ENCODE measurements at regions not wholly inside any gene's neighbourhood (a gene's known extent, or its start where the extent isn't known, plus 50 kb on each side); places are given as distances from the start of the nearest gene placed in this dataset.

DNA sequence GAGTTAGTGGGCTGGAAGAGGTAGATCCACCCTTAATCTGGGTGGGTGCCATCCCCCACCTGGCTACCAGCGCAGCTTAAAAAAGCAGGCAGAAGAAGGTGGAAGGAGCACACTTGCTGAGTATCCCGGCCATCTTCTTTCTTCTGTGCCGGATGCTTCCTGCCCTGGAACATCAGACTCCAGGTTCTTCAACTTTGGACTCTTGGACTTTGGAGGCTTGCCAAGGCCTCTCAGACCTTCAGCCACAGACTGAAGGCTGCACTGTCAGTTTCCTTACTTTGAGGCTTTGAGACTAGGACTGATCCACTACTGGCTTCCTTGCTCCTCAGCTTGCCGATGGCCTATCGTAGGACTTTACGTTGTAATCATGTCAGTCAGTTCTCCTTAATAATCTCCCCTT, 127.6 kb upstream of the GPC6 start:
- Histone ChIP-seq H2AFZ (ENCODE audit: low read depth) (no peak overlapping the region), H3K4me1 (ENCODE audit: control insufficient read depth in 1 of 2, insufficient read depth in 2 of 2, low read depth in 1 of 2, low read length in 1 of 2) (no peaks in the 10 kb centered on the region), H3K27ac (ENCODE audit: low read depth in 2 of 2, low read length in 1 of 2) (no peak overlapping the region), H4K20me1 (ENCODE audit: insufficient read depth) (no peaks in the 10 kb centered on the region), H3K27me3 (ENCODE audit: insufficient read depth) (no peaks in the 10 kb centered on the region), H3K4me3 (ENCODE audit: low read depth in 2 of 2, low read length in 1 of 2) (no peak overlapping the region), H3K4me2 (no peak overlapping the region), H3K9me3 (no peaks in the 10 kb centered on the region), H3K79me2 (ENCODE audit: insufficient read depth) (no peaks in the 10 kb centered on the region), H3K9me2 (no peaks in the 10 kb centered on the region), H3K9ac (no peak overlapping the region), H3K36me3 (replicated peaks in 1 of 2; ENCODE audit: control insufficient read depth in 1 of 2, insufficient read depth in 2 of 2, low read length in 1 of 2) (no peaks in the 10 kb centered on the region), H3F3A (replicated peaks; ENCODE audit: insufficient read depth) (no peaks in the 10 kb centered on the region)
- POLR2A ChIA-PET = no interaction called here
- CTCF ChIA-PET = interaction anchor here (1.6 kb wide), 1 partner anchor 12 kb away, joined by 4 read pairs; no protein-coding TSS in a partner anchor
- TF ChIP-seq NRF1 (IDR thresholded peaks at IDR 0.05; ENCODE audit: low read depth, low read length) (no peak), NFIC (IDR thresholded peaks at IDR 0.05; ENCODE audit: borderline replicate concordance) (no peak), EZH2phosphoT487 (IDR thresholded peaks at IDR 0.05; ENCODE audit: borderline replicate concordance, low read depth) (no peak), FOXJ3 (CRISPR knock-in tag; IDR thresholded peaks at IDR 0.05) (no peak), FOSL2 (IDR thresholded peaks at IDR 0.05; ENCODE audit: borderline replicate concordance, low read depth) (no peak), MAX (IDR thresholded peaks at IDR 0.05; ENCODE audit: low read depth) (no peak), RAD21 (IDR thresholded peaks at IDR 0.05; ENCODE audit: low read length) (no peak), ZBTB33 (IDR thresholded peaks at IDR 0.05; ENCODE audit: borderline replicate concordance, low read depth) (no peak), GABPA (IDR thresholded peaks at IDR 0.05; ENCODE audit: low read depth) (no peak), POLR2AphosphoS5 (IDR thresholded peaks at IDR 0.05; ENCODE audit: low read depth, low read length) (no peak), RXRA (IDR thresholded peaks at IDR 0.05; ENCODE audit: borderline replicate concordance, low read depth) (no peak)
- TF ChIP-seq, protein P1, sequence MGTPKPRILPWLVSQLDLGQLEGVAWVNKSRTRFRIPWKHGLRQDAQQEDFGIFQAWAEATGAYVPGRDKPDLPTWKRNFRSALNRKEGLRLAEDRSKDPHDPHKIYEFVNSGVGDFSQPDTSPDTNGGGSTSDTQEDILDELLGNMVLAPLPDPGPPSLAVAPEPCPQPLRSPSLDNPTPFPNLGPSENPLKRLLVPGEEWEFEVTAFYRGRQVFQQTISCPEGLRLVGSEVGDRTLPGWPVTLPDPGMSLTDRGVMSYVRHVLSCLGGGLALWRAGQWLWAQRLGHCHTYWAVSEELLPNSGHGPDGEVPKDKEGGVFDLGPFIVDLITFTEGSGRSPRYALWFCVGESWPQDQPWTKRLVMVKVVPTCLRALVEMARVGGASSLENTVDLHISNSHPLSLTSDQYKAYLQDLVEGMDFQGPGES (IDR thresholded peaks at IDR 0.05; ENCODE audit: low read depth, low read length) = no peak
- TF ChIP-seq, protein P2, sequence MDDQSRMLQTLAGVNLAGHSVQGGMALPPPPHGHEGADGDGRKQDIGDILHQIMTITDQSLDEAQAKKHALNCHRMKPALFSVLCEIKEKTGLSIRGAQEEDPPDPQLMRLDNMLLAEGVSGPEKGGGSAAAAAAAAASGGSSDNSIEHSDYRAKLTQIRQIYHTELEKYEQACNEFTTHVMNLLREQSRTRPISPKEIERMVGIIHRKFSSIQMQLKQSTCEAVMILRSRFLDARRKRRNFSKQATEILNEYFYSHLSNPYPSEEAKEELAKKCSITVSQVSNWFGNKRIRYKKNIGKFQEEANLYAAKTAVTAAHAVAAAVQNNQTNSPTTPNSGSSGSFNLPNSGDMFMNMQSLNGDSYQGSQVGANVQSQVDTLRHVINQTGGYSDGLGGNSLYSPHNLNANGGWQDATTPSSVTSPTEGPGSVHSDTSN (IDR thresholded peaks at IDR 0.05) = no peak
- TF ChIP-seq, protein P3, sequence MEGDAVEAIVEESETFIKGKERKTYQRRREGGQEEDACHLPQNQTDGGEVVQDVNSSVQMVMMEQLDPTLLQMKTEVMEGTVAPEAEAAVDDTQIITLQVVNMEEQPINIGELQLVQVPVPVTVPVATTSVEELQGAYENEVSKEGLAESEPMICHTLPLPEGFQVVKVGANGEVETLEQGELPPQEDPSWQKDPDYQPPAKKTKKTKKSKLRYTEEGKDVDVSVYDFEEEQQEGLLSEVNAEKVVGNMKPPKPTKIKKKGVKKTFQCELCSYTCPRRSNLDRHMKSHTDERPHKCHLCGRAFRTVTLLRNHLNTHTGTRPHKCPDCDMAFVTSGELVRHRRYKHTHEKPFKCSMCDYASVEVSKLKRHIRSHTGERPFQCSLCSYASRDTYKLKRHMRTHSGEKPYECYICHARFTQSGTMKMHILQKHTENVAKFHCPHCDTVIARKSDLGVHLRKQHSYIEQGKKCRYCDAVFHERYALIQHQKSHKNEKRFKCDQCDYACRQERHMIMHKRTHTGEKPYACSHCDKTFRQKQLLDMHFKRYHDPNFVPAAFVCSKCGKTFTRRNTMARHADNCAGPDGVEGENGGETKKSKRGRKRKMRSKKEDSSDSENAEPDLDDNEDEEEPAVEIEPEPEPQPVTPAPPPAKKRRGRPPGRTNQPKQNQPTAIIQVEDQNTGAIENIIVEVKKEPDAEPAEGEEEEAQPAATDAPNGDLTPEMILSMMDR (IDR thresholded peaks at IDR 0.05) = no peak
- DNase-seq = no peak
- WGBS (ENCODE audit: low lambda C conversion rate) = 89% methylated on average over 6 of the region's 6 CpGs

All from SK-N-SH (cell line).